CD4-positive, alpha-beta T cell treated with Interleukin-21 for 1 hour (primary cell): ENCODE measurements at regions not wholly inside any gene's neighbourhood (a gene's known extent, or its start where the extent isn't known, plus 50 kb on each side); places are given as distances from the start of the nearest gene placed in this dataset.
"Not testable (repeated sequence)": the region's sequence is repeated elsewhere in the genome, so short reads cannot be mapped to it uniquely, and the experiment has no call there.

Experiments used
- DNase-seq: peaks from one replicate; pipeline ENCODE4 v3.0.0-alpha.2; 2020

DNA sequence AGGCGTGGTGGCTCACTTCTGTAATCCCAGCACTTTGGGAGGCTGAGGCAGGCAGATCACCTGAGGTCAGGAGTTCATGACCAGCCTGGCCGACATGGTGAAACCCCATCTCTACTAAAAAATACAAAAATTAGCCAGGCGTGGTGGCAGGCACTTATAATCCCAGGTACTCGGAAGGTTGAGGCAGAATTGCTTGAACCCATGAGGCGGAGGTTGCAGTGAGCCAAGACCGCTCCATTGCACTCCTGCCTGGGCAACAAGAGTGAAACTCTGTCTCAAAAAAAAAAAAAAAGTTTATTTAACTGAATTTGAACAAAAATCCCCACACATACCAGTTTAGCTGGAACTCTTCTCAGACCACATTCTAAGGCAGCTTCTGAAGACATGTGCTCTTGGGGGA is 51.8 kb upstream of the HABP2 start:
- DNase-seq: not testable (repeated sequence)
